ENCODE measurements at regions not wholly inside any gene's neighbourhood (a gene's known extent, or its start where the extent isn't known, plus 50 kb on each side); places are given as distances from the start of the nearest gene placed in this dataset.

- TF ChIP-seq CTCF (IDR thresholded peaks at IDR 0.05) (no peak), EZH2 (IDR thresholded peaks at IDR 0.05; ENCODE audit: borderline replicate concordance, insufficient read depth, low read depth, low read length, poor library complexity, severe bottlenecking) (no peak)
These were observed 213.3 kb downstream of the SMARCA1 start for GRCh38 chrX:129310000-129310399.
